WTC11 (cell line): ENCODE measurements at regions not wholly inside any gene's neighbourhood (a gene's known extent, or its start where the extent isn't known, plus 50 kb on each side); places are given as distances from the start of the nearest gene placed in this dataset.

ENCODE experiments used
- ATAC-seq: fragments of 200-7000 bp; cut with Tn5 transposase; 2 replicates; pipeline ENCODE4 v1.10.0; 2021; ENCODE audit warnings: mild to moderate bottlenecking, moderate library complexity
- CTCF ChIA-PET: fragments of 300-600 bp; sonication (Branson Sonifier 250); formaldehyde crosslinking; loops from one replicate; lab custom pipeline; 2021; ENCODE audit warnings: antibody characterized with exemption; lab: Charles Lee
- POLR2A ChIA-PET: fragments of 350-600 bp; sonication (Branson Sonifier 250); formaldehyde crosslinking; loops from one replicate; lab custom pipeline; 2021; ENCODE audit warnings: antibody characterized with exemption; lab: Charles Lee
- DNase-seq: peaks from one replicate; pipeline ENCODE4 v3.0.0; 2021; ENCODE audit warnings: low spot score
- H3K27ac Mint-ChIP-seq: 2 replicates; pipeline ENCODE4 v1.8.0; 2021; ENCODE audit warnings: mixed read lengths
- H3K27me3 Mint-ChIP-seq: 2 replicates; pipeline ENCODE4 v1.8.0; 2021; ENCODE audit warnings: low read depth, mild to moderate bottlenecking, moderate library complexity, mixed read lengths
- H3K36me3 Mint-ChIP-seq: 2 replicates; pipeline ENCODE4 v1.8.0; 2021; ENCODE audit warnings: mixed read lengths
- H3K4me1 Mint-ChIP-seq: 2 replicates; pipeline ENCODE4 v1.8.0; 2022; ENCODE audit warnings: mixed read lengths
- H3K4me3 Mint-ChIP-seq: 2 replicates; pipeline ENCODE4 v1.8.0; 2021; ENCODE audit warnings: mild to moderate bottlenecking, moderate library complexity, mixed read lengths
- H3K9me3 Mint-ChIP-seq: 2 replicates; pipeline ENCODE4 v1.8.0; 2021; ENCODE audit warnings: mixed read lengths
- ARID4B ChIP-seq: sonication (generic); formaldehyde crosslinking; IDR thresholded peaks from 2 replicates; pipeline ENCODE4 v1.8.0; 2023; ENCODE audit warnings: missing genetic modification reagents, mild to moderate bottlenecking, borderline replicate concordance
- E2F4 ChIP-seq: sonication (generic); formaldehyde crosslinking; IDR thresholded peaks from 2 replicates; pipeline ENCODE4 v1.8.1; 2022; ENCODE audit warnings: low read depth, mild to moderate bottlenecking, moderate library complexity, missing genetic modification reagents, borderline replicate concordance
- EMX1 ChIP-seq: fragments of 250-450 bp; sonication (Bioruptor Pico); IDR thresholded peaks from 2 replicates; pipeline ENCODE4 v1.8.0; 2021; ENCODE audit warnings: mild to moderate bottlenecking
- ETV6 ChIP-seq: sonication (generic); formaldehyde crosslinking; IDR thresholded peaks from 2 replicates; pipeline ENCODE4 v1.8.1; 2022; ENCODE audit warnings: mild to moderate bottlenecking, missing genetic modification reagents
- FOXK1 ChIP-seq: sonication (generic); formaldehyde crosslinking; IDR thresholded peaks from 2 replicates; pipeline ENCODE4 v1.8.0; 2022; ENCODE audit warnings: mild to moderate bottlenecking, moderate library complexity, missing genetic modification reagents
- FOXP4 ChIP-seq: sonication (generic); formaldehyde crosslinking; IDR thresholded peaks from 2 replicates; pipeline ENCODE4 v1.8.0; 2022; ENCODE audit warnings: mild to moderate bottlenecking, missing genetic modification reagents
- JAZF1 ChIP-seq: fragments of 250-450 bp; sonication (Bioruptor Pico); IDR thresholded peaks from 2 replicates; pipeline ENCODE4 v1.9.0; 2021; ENCODE audit warnings: moderate library complexity, mild to moderate bottlenecking, inconsistent platforms
- JUN ChIP-seq: sonication (generic); formaldehyde crosslinking; IDR thresholded peaks from 2 replicates; pipeline ENCODE4 v1.8.0; 2023; ENCODE audit warnings: mild to moderate bottlenecking, missing genetic modification reagents
- MYBL2 ChIP-seq: sonication (generic); formaldehyde crosslinking; IDR thresholded peaks from 2 replicates; pipeline ENCODE4 v1.8.1; 2023; ENCODE audit warnings: mild to moderate bottlenecking, moderate library complexity, missing genetic modification reagents
- SMAD3 ChIP-seq: sonication (generic); formaldehyde crosslinking; IDR thresholded peaks from 2 replicates; pipeline ENCODE4 v1.8.0; 2022; ENCODE audit warnings: missing genetic modification reagents, mild to moderate bottlenecking, borderline replicate concordance
- SP1 ChIP-seq: sonication (generic); formaldehyde crosslinking; conservative IDR thresholded peaks from 2 replicates; pipeline ENCODE4 v1.8.1; 2022; ENCODE audit warnings: missing genetic modification reagents
- TEAD1 ChIP-seq: sonication (generic); formaldehyde crosslinking; IDR thresholded peaks from 2 replicates; pipeline ENCODE4 v1.8.0; 2022; ENCODE audit warnings: mild to moderate bottlenecking, missing genetic modification reagents
- ZNF423 ChIP-seq: fragments of 250-450 bp; sonication (Bioruptor Pico); IDR thresholded peaks from 2 replicates; pipeline ENCODE4 v2.1.2; 2022; ENCODE audit warnings: mild to moderate bottlenecking, moderate library complexity
- TF ChIP-seq, protein P1 (sequence below): fragments of 250-450 bp; sonication (Bioruptor Pico); IDR thresholded peaks from 2 replicates; pipeline ENCODE4 v1.9.0; 2021; ENCODE audit warnings: mild to moderate bottlenecking, borderline replicate concordance
- TF ChIP-seq, protein P2 (sequence below): sonication (generic); formaldehyde crosslinking; IDR thresholded peaks from 2 replicates; pipeline ENCODE4 v1.8.1; 2023; ENCODE audit warnings: mild to moderate bottlenecking, missing genetic modification reagents
- TF ChIP-seq, protein P3 (sequence below): fragments of 250-450 bp; sonication (Bioruptor Pico); IDR thresholded peaks from 2 replicates; pipeline ENCODE4 v1.9.0; 2021; ENCODE audit warnings: moderate library complexity, mild to moderate bottlenecking, inconsistent platforms, borderline replicate concordance
- TF ChIP-seq, protein P4 (sequence below): sonication (generic); formaldehyde crosslinking; IDR thresholded peaks from 2 replicates; pipeline ENCODE4 v1.8.1; 2022; ENCODE audit warnings: mild to moderate bottlenecking, moderate library complexity, missing genetic modification reagents

DNA sequence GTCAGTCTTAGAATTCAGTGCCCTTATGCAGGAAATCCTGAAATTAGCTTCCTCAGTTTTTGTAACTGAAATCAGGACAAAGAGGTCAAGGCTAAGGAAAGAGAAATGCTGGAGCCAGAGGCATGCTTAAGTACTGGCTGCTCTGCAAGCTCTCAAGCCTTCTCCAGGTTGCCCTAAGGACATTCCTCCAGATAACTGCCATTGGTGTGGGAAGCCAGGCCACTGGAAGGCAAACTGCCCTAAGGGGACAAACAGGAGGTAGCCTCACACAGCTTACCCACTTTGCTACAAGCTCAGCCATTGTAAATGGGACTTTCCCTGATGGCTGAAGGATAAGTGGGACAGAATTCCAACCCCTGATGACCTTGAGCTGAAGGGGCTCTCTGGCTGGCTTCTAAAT lies 606.9 kb upstream of the PCDH10 start:
- H3K27me3 Mint-ChIP-seq = no peaks in the 10 kb centered on the region
- no peak for DNase-seq
- peaks cover 9% of the 10 kb centered on the region; the same call in 1 of the 2 replicates for H3K4me1 Mint-ChIP-seq
- peaks cover 24% of the 10 kb centered on the region for H3K9me3 Mint-ChIP-seq
- no peak overlapping the region for H3K4me3 Mint-ChIP-seq
- ChIA-PET POLR2A (no interaction called here), CTCF (interaction anchor here (1.5 kb wide), 1 partner anchor 16 kb away, joined by 3 read pairs; no protein-coding TSS in a partner anchor)
- TF ChIP-seq, protein P1, sequence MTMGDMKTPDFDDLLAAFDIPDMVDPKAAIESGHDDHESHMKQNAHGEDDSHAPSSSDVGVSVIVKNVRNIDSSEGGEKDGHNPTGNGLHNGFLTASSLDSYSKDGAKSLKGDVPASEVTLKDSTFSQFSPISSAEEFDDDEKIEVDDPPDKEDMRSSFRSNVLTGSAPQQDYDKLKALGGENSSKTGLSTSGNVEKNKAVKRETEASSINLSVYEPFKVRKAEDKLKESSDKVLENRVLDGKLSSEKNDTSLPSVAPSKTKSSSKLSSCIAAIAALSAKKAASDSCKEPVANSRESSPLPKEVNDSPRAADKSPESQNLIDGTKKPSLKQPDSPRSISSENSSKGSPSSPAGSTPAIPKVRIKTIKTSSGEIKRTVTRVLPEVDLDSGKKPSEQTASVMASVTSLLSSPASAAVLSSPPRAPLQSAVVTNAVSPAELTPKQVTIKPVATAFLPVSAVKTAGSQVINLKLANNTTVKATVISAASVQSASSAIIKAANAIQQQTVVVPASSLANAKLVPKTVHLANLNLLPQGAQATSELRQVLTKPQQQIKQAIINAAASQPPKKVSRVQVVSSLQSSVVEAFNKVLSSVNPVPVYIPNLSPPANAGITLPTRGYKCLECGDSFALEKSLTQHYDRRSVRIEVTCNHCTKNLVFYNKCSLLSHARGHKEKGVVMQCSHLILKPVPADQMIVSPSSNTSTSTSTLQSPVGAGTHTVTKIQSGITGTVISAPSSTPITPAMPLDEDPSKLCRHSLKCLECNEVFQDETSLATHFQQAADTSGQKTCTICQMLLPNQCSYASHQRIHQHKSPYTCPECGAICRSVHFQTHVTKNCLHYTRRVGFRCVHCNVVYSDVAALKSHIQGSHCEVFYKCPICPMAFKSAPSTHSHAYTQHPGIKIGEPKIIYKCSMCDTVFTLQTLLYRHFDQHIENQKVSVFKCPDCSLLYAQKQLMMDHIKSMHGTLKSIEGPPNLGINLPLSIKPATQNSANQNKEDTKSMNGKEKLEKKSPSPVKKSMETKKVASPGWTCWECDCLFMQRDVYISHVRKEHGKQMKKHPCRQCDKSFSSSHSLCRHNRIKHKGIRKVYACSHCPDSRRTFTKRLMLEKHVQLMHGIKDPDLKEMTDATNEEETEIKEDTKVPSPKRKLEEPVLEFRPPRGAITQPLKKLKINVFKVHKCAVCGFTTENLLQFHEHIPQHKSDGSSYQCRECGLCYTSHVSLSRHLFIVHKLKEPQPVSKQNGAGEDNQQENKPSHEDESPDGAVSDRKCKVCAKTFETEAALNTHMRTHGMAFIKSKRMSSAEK (CRISPR knock-in tag) = no peak
- no peak for TF ChIP-seq EMX1
- no peak for TF ChIP-seq FOXP4
- TF ChIP-seq SMAD3 (CRISPR knock-in tag) = no peak
- no peak for TF ChIP-seq MYBL2 (CRISPR knock-in tag)
- no peak for TF ChIP-seq ARID4B (CRISPR knock-in tag)
- TF ChIP-seq, protein P2, sequence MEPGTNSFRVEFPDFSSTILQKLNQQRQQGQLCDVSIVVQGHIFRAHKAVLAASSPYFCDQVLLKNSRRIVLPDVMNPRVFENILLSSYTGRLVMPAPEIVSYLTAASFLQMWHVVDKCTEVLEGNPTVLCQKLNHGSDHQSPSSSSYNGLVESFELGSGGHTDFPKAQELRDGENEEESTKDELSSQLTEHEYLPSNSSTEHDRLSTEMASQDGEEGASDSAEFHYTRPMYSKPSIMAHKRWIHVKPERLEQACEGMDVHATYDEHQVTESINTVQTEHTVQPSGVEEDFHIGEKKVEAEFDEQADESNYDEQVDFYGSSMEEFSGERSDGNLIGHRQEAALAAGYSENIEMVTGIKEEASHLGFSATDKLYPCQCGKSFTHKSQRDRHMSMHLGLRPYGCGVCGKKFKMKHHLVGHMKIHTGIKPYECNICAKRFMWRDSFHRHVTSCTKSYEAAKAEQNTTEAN (CRISPR knock-in tag) = no peak
- TF ChIP-seq E2F4 = no peak
- TF ChIP-seq, protein P3, sequence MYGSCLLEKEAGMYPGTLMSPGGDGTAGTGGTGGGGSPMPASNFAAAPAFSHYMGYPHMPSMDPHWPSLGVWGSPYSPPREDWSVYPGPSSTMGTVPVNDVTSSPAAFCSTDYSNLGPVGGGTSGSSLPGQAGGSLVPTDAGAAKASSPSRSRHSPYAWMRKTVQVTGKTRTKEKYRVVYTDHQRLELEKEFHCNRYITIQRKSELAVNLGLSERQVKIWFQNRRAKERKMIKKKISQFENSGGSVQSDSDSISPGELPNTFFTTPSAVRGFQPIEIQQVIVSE = no peak
- no peak for TF ChIP-seq ETV6
- TF ChIP-seq, protein P4, sequence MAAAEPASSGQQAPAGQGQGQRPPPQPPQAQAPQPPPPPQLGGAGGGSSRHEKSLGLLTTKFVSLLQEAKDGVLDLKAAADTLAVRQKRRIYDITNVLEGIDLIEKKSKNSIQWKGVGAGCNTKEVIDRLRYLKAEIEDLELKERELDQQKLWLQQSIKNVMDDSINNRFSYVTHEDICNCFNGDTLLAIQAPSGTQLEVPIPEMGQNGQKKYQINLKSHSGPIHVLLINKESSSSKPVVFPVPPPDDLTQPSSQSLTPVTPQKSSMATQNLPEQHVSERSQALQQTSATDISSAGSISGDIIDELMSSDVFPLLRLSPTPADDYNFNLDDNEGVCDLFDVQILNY (CRISPR knock-in tag) = no peak
- TF ChIP-seq TEAD1 (CRISPR knock-in tag) = no peak
- no peak for TF ChIP-seq SP1 (CRISPR knock-in tag)
- no peak for TF ChIP-seq JAZF1 (CRISPR knock-in tag)
- TF ChIP-seq FOXK1 (CRISPR knock-in tag) = no peak
- no peak for TF ChIP-seq ZNF423
- TF ChIP-seq JUN (CRISPR knock-in tag) = no peak
- H3K36me3 Mint-ChIP-seq = peaks cover 25% of the 10 kb centered on the region
- no peak for ATAC-seq
- no peak overlapping the region for H3K27ac Mint-ChIP-seq
